K562 (cell line): ENCODE measurements at regions not wholly inside any gene's neighbourhood (a gene's known extent, or its start where the extent isn't known, plus 50 kb on each side); places are given as distances from the start of the nearest gene placed in this dataset.

Experiments
- BHLHE40 ChIP-seq: IDR thresholded peaks from 2 replicates; pipeline ENCODE4 v1.6.1; 2011; ENCODE audit warnings: low read length, improper control_type of control experiment
- FOXM1 ChIP-seq, 2 experiments: fragments of 450-650 bp in 1 of 2; sonication (generic) in 1 of 2; formaldehyde crosslinking in 1 of 2; IDR thresholded peaks; 2 replicates each; pipeline versions ENCODE4 v1.6.1 to v1.9.0; 2017 to 2022; ENCODE audit warnings: low read depth in 2 of 2, mild to moderate bottlenecking in 2 of 2, missing genetic modification reagents in 1 of 2, moderate library complexity in 1 of 2
- HNRNPH1 ChIP-seq: fragments of 200-400 bp; formaldehyde crosslinking; optimal IDR thresholded peaks from 2 replicates; pipeline ENCODE3; 2017; ENCODE audit warnings: low read depth, mild to moderate bottlenecking, low read length, moderate library complexity
- HOXB6 ChIP-seq: fragments of 250-450 bp; sonication (Bioruptor Pico); IDR thresholded peaks from 2 replicates; pipeline ENCODE4 v1.5.1; 2022; ENCODE audit warnings: mild to moderate bottlenecking, borderline replicate concordance
- KDM1A ChIP-seq, 2 experiments: fragments of 450-650 bp; IDR thresholded peaks; 2 replicates each; pipeline ENCODE4 v1.6.1; 2016; ENCODE audit warnings: mild to moderate bottlenecking in 2 of 2
- KLF13 ChIP-seq: fragments of 450-650 bp; IDR thresholded peaks from 2 replicates; pipeline ENCODE4 v1.6.1; 2016; ENCODE audit warnings: missing genetic modification characterization, low read depth, mild to moderate bottlenecking, missing compliant biosample characterization, moderate library complexity, borderline replicate concordance
- MTA2 ChIP-seq: fragments of 450-650 bp; IDR thresholded peaks from 2 replicates; pipeline ENCODE4 v1.6.1; 2016; ENCODE audit warnings: low read depth
- OTX1 ChIP-seq: fragments of 450-650 bp; formaldehyde crosslinking; IDR thresholded peaks from 2 replicates; pipeline ENCODE4 v1.4.0; 2022; ENCODE audit warnings: mild to moderate bottlenecking
- POLR2AphosphoS5 ChIP-seq: IDR thresholded peaks from 2 replicates; pipeline ENCODE4 v1.6.1; 2011; ENCODE audit warnings: mild to moderate bottlenecking, low read depth, low read length, moderate library complexity; ENCODE audit not compliant: control insufficient read depth, insufficient read depth
- RBM17 ChIP-seq: fragments of 200-400 bp; formaldehyde crosslinking; IDR thresholded peaks from 2 replicates; pipeline ENCODE4 v1.6.1; 2017; ENCODE audit warnings: low read depth, mild to moderate bottlenecking, low read length, borderline replicate concordance
- SMAD4 ChIP-seq: fragments of 250-450 bp; sonication (Bioruptor Pico); conservative IDR thresholded peaks from 2 replicates; pipeline ENCODE4 v1.8.0; 2021; ENCODE audit warnings: inconsistent platforms, mild to moderate bottlenecking, moderate library complexity
- SRF ChIP-seq, 2 experiments: fragments of 250-450, 450-650 bp in 1 of 2; sonication (Bioruptor Pico) in 1 of 2; sonication (generic) in 1 of 2; formaldehyde crosslinking; IDR thresholded peaks; 2 replicates each; pipeline versions ENCODE4 v1.5.0 to v1.5.1; 2020 to 2022; ENCODE audit warnings: mild to moderate bottlenecking in 1 of 2, missing genetic modification reagents in 1 of 2
- SRSF1 ChIP-seq: fragments of 200-400 bp; formaldehyde crosslinking; IDR thresholded peaks from 2 replicates; pipeline ENCODE4 v1.6.1; 2017; ENCODE audit warnings: mild to moderate bottlenecking, low read depth, low read length, moderate library complexity
- ZNF12 ChIP-seq: sonication (generic); formaldehyde crosslinking; IDR thresholded peaks from 2 replicates; pipeline ENCODE4 v1.4.0; 2020; ENCODE audit warnings: mild to moderate bottlenecking, missing genetic modification reagents
- ZNF589 ChIP-seq: fragments of 200-800 bp; sonication (Bioruptor generic); IDR thresholded peaks from 2 replicates; pipeline ENCODE4 v1.6.1; 2016; ENCODE audit warnings: low read depth, missing genetic modification characterization, missing compliant biosample characterization
- ZNF644 ChIP-seq: fragments of 200-800 bp; sonication (Bioruptor generic); IDR thresholded peaks from 2 replicates; pipeline ENCODE4 v1.6.1; 2016; ENCODE audit warnings: low read depth, missing genetic modification characterization, missing compliant biosample characterization
- TF ChIP-seq, protein P1 (sequence below), 2 experiments: fragments of 450-650 bp in 1 of 2; sonication (generic) in 1 of 2; formaldehyde crosslinking in 1 of 2; IDR thresholded peaks; 2 replicates each; pipeline versions ENCODE4 v1.7.1 to v1.9.0; 2016 to 2022; ENCODE audit warnings: inconsistent platforms in 1 of 2, mild to moderate bottlenecking in 1 of 2, missing genetic modification reagents in 1 of 2
- TF ChIP-seq, protein P2 (sequence below): fragments of 450-650 bp; IDR thresholded peaks from 2 replicates; pipeline ENCODE4 v1.6.1; 2016; ENCODE audit warnings: borderline replicate concordance

DNA sequence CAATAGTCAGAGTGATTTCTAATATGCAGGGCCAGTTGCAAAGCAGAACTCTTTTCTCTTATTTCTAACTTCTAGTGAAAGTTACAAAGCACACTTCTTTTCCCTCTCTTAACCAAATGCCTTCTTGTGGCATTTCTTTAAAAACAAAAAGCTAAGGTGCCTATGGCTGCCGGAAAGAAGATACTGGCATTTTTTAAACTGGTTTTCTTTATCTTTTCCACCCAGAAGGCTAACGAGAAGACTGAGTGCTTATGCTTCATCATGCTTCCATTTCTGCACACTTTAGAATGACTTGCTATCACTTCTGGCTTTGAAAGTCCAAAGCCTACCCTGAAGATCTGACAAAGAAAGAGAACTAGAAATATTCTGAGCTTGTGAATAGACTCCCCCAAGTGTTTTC, 141.3 kb downstream of the P2RY1 start (continued):
- TF ChIP-seq, protein P1, sequence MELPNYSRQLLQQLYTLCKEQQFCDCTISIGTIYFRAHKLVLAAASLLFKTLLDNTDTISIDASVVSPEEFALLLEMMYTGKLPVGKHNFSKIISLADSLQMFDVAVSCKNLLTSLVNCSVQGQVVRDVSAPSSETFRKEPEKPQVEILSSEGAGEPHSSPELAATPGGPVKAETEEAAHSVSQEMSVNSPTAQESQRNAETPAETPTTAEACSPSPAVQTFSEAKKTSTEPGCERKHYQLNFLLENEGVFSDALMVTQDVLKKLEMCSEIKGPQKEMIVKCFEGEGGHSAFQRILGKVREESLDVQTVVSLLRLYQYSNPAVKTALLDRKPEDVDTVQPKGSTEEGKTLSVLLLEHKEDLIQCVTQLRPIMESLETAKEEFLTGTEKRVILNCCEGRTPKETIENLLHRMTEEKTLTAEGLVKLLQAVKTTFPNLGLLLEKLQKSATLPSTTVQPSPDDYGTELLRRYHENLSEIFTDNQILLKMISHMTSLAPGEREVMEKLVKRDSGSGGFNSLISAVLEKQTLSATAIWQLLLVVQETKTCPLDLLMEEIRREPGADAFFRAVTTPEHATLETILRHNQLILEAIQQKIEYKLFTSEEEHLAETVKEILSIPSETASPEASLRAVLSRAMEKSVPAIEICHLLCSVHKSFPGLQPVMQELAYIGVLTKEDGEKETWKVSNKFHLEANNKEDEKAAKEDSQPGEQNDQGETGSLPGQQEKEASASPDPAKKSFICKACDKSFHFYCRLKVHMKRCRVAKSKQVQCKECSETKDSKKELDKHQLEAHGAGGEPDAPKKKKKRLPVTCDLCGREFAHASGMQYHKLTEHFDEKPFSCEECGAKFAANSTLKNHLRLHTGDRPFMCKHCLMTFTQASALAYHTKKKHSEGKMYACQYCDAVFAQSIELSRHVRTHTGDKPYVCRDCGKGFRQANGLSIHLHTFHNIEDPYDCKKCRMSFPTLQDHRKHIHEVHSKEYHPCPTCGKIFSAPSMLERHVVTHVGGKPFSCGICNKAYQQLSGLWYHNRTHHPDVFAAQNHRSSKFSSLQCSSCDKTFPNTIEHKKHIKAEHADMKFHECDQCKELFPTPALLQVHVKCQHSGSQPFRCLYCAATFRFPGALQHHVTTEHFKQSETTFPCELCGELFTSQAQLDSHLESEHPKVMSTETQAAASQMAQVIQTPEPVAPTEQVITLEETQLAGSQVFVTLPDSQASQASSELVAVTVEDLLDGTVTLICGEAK (IDR thresholded peaks at IDR 0.05): no peak
- TF ChIP-seq, protein P1 (CRISPR knock-in tag; IDR thresholded peaks at IDR 0.05): no peak
- TF ChIP-seq OTX1 (CRISPR knock-in tag) (no peak), ZNF589 (CRISPR knock-in tag) (no peak), SMAD4 (CRISPR knock-in tag) (peak; percentile 38), FOXM1 (IDR thresholded peaks at IDR 0.05; ENCODE audit: low read depth) (peak; percentile 92), FOXM1 (CRISPR knock-in tag; IDR thresholded peaks at IDR 0.05; ENCODE audit: low read depth) (no peak), HOXB6 (CRISPR knock-in tag) (no peak), RBM17 (no peak), SRF (CRISPR knock-in tag; IDR thresholded peaks at IDR 0.05) (no peak), HNRNPH1 (no peak), ZNF12 (CRISPR knock-in tag) (no peak), BHLHE40 (peak; percentile 69; the same call in 1 of the 2 replicates), MTA2 (peak; percentile 86), KDM1A (IDR thresholded peaks at IDR 0.05) (peak; percentile 59 to 80), ZNF644 (tag) (peak; percentile 37; the same call in 1 of the 2 replicates), POLR2AphosphoS5 (peak; percentile 66), SRSF1 (no peak), KLF13 (tag) (no peak)
- TF ChIP-seq, protein P2, sequence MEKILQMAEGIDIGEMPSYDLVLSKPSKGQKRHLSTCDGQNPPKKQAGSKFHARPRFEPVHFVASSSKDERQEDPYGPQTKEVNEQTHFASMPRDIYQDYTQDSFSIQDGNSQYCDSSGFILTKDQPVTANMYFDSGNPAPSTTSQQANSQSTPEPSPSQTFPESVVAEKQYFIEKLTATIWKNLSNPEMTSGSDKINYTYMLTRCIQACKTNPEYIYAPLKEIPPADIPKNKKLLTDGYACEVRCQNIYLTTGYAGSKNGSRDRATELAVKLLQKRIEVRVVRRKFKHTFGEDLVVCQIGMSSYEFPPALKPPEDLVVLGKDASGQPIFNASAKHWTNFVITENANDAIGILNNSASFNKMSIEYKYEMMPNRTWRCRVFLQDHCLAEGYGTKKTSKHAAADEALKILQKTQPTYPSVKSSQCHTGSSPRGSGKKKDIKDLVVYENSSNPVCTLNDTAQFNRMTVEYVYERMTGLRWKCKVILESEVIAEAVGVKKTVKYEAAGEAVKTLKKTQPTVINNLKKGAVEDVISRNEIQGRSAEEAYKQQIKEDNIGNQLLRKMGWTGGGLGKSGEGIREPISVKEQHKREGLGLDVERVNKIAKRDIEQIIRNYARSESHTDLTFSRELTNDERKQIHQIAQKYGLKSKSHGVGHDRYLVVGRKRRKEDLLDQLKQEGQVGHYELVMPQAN: no peak
